ENCODE measurements at regions not wholly inside any gene's neighbourhood (a gene's known extent, or its start where the extent isn't known, plus 50 kb on each side); places are given as distances from the start of the nearest gene placed in this dataset.

GRCh38 chr7:24349339-24349738, 65.3 kb downstream of the NPY start:
- H3K4me1 ChIP-seq: no peaks in the 10 kb centered on the region
- 36 to 47% methylated on average over 2 of the region's 2 CpGs for WGBS, 2 donors
- TF ChIP-seq, protein P1, sequence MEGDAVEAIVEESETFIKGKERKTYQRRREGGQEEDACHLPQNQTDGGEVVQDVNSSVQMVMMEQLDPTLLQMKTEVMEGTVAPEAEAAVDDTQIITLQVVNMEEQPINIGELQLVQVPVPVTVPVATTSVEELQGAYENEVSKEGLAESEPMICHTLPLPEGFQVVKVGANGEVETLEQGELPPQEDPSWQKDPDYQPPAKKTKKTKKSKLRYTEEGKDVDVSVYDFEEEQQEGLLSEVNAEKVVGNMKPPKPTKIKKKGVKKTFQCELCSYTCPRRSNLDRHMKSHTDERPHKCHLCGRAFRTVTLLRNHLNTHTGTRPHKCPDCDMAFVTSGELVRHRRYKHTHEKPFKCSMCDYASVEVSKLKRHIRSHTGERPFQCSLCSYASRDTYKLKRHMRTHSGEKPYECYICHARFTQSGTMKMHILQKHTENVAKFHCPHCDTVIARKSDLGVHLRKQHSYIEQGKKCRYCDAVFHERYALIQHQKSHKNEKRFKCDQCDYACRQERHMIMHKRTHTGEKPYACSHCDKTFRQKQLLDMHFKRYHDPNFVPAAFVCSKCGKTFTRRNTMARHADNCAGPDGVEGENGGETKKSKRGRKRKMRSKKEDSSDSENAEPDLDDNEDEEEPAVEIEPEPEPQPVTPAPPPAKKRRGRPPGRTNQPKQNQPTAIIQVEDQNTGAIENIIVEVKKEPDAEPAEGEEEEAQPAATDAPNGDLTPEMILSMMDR (IDR thresholded peaks at IDR 0.05): no peak

DNA sequence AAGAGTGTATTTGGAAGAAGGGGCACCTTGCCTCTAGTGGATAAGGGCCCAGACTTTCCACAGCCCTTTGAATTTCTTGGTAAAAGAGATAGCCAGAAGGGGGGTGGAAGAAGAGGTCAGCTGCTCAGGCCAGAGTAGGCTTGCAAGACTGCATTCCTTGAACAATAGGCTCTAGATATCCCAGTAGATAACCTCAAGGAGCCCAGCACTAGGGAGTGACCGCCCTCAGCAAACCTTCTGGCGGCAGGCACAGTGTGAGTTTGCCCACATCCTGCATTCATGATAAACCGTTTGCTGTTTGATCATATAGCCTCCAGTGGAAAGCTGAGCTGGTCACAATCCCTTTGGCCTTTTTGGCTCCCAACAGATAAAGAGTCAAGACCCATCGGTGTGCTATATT, 70.5 kb downstream of the NPY start:
- H3K36me3 ChIP-seq: no peaks in the 10 kb centered on the region
- no peak for ATAC-seq
- no peak overlapping the region for H3K27ac ChIP-seq
- peaks cover 0 to 4% (median 0%) of the 10 kb centered on the region in 11 donors for H3K9me3 ChIP-seq
- TF ChIP-seq, protein P1 (IDR thresholded peaks at IDR 0.05): no peak
- intact Hi-C loops (cut with DNase I): no loop called here
- DNase-seq: no peak
- no peaks in the 10 kb centered on the region for H3K4me1 ChIP-seq
- H3K4me3 ChIP-seq: no peak overlapping the region
- peaks cover 0 to 3% (median 0%) of the 10 kb centered on the region in 7 donors for H3K27me3 ChIP-seq
- 62 to 81% methylated on average over 4 of the region's 4 CpGs for WGBS, 2 donors

More at GRCh38 chr7:24349339-24349738, 65.3 kb downstream of the NPY start:
- H3K36me3 ChIP-seq: no peaks in the 10 kb centered on the region
- DNase-seq (no peak), ATAC-seq (no peak)
- no peak overlapping the region for H3K4me3 ChIP-seq
- intact Hi-C loops (cut with DNase I): no loop called here
- H3K27ac ChIP-seq: no peak overlapping the region
- no peaks in the 10 kb centered on the region for H3K9me3 ChIP-seq
- peaks cover 0 to 3% (median 0%) of the 10 kb centered on the region in 7 donors for H3K27me3 ChIP-seq

- no peak for ATAC-seq
- no peak overlapping the region for H3K27ac ChIP-seq
- no peaks in the 10 kb centered on the region for H3K4me1 ChIP-seq
- no peak overlapping the region for H3K4me3 ChIP-seq
- no peaks in the 10 kb centered on the region for H3K27me3 ChIP-seq
- 87% methylated on average over 6 of the region's 6 CpGs for WGBS, 2 donors
- H3K36me3 ChIP-seq: no peaks in the 10 kb centered on the region
- TF ChIP-seq, protein P1 (IDR thresholded peaks at IDR 0.05): no peak
- intact Hi-C loops (cut with DNase I): no loop called here
- no peak for DNase-seq
- peaks cover 0 to 4% (median 0%) of the 10 kb centered on the region in 11 donors for H3K9me3 ChIP-seq
These were observed 72.9 kb downstream of the NPY start for GRCh38 chr7:24356718-24357386.

DNA sequence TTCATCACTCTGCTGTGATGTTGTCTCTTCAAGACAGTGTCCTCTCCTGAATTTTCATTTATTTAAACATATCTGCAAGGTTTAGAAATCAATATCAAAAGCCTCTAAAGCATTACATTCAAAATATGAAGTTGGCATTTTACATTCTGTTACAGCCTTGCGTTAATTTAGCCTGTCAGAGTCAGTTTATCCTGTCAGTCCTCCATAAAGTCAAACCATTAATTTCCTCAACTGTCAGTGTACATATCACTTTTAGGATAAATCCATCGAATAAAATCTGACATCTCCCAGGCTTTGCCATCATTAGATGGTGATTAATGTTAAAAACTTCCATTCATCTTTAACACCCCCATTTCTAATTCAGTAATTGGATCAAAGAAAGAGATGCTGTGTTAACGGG, 77.0 kb downstream of the NPY start:
- Histone ChIP-seq H3K27ac (no peak overlapping the region), H3K36me3 (no peaks in the 10 kb centered on the region), H3K4me3 (no peak overlapping the region), H3K9me3 (no peaks in the 10 kb centered on the region), H3K27me3 (no peaks in the 10 kb centered on the region), H3K4me1 (no peaks in the 10 kb centered on the region)
- ATAC-seq (no peak), DNase-seq (no peak)
- 81 to 86% methylated on average over 3 of the region's 3 CpGs for WGBS, 2 donors
- TF ChIP-seq, protein P1 (IDR thresholded peaks at IDR 0.05): no peak
- intact Hi-C loops (cut with DNase I): no loop called here
